ENCODE measurements at regions not wholly inside any gene's neighbourhood (a gene's known extent, or its start where the extent isn't known, plus 50 kb on each side); places are given as distances from the start of the nearest gene placed in this dataset.

DNA sequence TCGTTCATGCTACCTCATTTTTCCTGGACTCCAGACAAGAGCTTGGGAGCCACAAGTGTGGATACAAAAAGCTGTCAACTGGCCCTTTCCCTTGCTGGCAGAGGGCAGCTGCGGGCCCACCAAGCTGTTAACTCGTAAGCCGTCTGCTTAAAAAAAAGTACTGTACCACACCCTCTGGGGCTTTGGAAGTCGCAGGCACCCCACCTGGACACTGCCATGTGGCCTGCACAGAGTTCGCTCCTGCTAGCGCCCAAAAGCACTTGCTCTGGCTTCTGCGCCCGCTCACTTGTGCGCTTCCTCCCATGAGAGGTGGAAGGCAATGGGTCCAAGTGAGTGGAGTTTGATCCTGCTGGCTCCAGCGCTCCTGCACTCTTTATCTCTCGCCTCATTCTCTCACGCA, 476.4 kb upstream of the FSTL5 start:
- Histone ChIP-seq H3F3A (replicated peaks; ENCODE audit: low read depth) (no peaks in the 10 kb centered on the region), H3K79me2 (replicated peaks; ENCODE audit: insufficient read depth) (no peaks in the 10 kb centered on the region), H3K4me2 (no peak overlapping the region), H3K4me3 (no peak overlapping the region), H3K4me1 (ENCODE audit: insufficient read depth) (no peaks in the 10 kb centered on the region), H3K36me3 (ENCODE audit: insufficient read depth) (no peaks in the 10 kb centered on the region), H2AFZ (0 out of 2 replicates have a peak overlapping the region, but pooled peaks have one; percentile 15), H3K9me2 (ENCODE audit: insufficient read depth) (0 out of 2 replicates have a peak, but pooled peaks cover 2% of the 10 kb centered on the region), H3K27ac (ENCODE audit: low read depth) (no peak overlapping the region), H4K20me1 (replicated peaks; ENCODE audit: insufficient read depth) (no peaks in the 10 kb centered on the region), H3K27me3 (ENCODE audit: insufficient read depth) (no peaks in the 10 kb centered on the region)
- no peak for ATAC-seq
- H3K4me1 Mint-ChIP-seq, result no peaks in the 10 kb centered on the region; the same call in 2 of the 3 replicates
- no peak overlapping the region for H3K4me3 Mint-ChIP-seq
- peaks cover 3% of the 10 kb centered on the region for H3K27me3 Mint-ChIP-seq (ENCODE audit: insufficient read depth, low read depth, poor library complexity)
- H3K27ac Mint-ChIP-seq, result no peak overlapping the region
- TF ChIP-seq ZNF331 (CRISPR knock-in tag; IDR thresholded peaks at IDR 0.05; ENCODE audit: low read depth) (no peak), CREB1 (CRISPR knock-in tag; IDR thresholded peaks at IDR 0.05; ENCODE audit: low read depth) (no peak), JUNB (IDR thresholded peaks at IDR 0.05; ENCODE audit: unreplicated experiment) (no peak), POLR2AphosphoS5 (IDR thresholded peaks at IDR 0.05; ENCODE audit: low read depth) (no peak), EZH2phosphoT487 (IDR thresholded peaks at IDR 0.05; ENCODE audit: unreplicated experiment) (no peak), STAT1 (IDR thresholded peaks at IDR 0.05; ENCODE audit: unreplicated experiment) (no peak), EZH2 (IDR thresholded peaks at IDR 0.05; ENCODE audit: low read depth, unreplicated experiment) (no peak), ZNF114 (CRISPR knock-in tag; IDR thresholded peaks at IDR 0.05) (no peak), NANOG (IDR thresholded peaks at IDR 0.05; ENCODE audit: borderline replicate concordance) (no peak)
- TF ChIP-seq, protein P1, sequence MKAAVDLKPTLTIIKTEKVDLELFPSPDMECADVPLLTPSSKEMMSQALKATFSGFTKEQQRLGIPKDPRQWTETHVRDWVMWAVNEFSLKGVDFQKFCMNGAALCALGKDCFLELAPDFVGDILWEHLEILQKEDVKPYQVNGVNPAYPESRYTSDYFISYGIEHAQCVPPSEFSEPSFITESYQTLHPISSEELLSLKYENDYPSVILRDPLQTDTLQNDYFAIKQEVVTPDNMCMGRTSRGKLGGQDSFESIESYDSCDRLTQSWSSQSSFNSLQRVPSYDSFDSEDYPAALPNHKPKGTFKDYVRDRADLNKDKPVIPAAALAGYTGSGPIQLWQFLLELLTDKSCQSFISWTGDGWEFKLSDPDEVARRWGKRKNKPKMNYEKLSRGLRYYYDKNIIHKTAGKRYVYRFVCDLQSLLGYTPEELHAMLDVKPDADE (IDR thresholded peaks at IDR 0.05), result no peak
- TF ChIP-seq, protein P2, sequence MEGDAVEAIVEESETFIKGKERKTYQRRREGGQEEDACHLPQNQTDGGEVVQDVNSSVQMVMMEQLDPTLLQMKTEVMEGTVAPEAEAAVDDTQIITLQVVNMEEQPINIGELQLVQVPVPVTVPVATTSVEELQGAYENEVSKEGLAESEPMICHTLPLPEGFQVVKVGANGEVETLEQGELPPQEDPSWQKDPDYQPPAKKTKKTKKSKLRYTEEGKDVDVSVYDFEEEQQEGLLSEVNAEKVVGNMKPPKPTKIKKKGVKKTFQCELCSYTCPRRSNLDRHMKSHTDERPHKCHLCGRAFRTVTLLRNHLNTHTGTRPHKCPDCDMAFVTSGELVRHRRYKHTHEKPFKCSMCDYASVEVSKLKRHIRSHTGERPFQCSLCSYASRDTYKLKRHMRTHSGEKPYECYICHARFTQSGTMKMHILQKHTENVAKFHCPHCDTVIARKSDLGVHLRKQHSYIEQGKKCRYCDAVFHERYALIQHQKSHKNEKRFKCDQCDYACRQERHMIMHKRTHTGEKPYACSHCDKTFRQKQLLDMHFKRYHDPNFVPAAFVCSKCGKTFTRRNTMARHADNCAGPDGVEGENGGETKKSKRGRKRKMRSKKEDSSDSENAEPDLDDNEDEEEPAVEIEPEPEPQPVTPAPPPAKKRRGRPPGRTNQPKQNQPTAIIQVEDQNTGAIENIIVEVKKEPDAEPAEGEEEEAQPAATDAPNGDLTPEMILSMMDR (conservative IDR thresholded peaks at IDR 0.05; ENCODE audit: low read depth in 2 of 2), result no peak
- TF ChIP-seq, protein P3, sequence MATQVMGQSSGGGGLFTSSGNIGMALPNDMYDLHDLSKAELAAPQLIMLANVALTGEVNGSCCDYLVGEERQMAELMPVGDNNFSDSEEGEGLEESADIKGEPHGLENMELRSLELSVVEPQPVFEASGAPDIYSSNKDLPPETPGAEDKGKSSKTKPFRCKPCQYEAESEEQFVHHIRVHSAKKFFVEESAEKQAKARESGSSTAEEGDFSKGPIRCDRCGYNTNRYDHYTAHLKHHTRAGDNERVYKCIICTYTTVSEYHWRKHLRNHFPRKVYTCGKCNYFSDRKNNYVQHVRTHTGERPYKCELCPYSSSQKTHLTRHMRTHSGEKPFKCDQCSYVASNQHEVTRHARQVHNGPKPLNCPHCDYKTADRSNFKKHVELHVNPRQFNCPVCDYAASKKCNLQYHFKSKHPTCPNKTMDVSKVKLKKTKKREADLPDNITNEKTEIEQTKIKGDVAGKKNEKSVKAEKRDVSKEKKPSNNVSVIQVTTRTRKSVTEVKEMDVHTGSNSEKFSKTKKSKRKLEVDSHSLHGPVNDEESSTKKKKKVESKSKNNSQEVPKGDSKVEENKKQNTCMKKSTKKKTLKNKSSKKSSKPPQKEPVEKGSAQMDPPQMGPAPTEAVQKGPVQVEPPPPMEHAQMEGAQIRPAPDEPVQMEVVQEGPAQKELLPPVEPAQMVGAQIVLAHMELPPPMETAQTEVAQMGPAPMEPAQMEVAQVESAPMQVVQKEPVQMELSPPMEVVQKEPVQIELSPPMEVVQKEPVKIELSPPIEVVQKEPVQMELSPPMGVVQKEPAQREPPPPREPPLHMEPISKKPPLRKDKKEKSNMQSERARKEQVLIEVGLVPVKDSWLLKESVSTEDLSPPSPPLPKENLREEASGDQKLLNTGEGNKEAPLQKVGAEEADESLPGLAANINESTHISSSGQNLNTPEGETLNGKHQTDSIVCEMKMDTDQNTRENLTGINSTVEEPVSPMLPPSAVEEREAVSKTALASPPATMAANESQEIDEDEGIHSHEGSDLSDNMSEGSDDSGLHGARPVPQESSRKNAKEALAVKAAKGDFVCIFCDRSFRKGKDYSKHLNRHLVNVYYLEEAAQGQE (IDR thresholded peaks at IDR 0.05; ENCODE audit: unreplicated experiment), result no peak
- TF ChIP-seq, protein P4, sequence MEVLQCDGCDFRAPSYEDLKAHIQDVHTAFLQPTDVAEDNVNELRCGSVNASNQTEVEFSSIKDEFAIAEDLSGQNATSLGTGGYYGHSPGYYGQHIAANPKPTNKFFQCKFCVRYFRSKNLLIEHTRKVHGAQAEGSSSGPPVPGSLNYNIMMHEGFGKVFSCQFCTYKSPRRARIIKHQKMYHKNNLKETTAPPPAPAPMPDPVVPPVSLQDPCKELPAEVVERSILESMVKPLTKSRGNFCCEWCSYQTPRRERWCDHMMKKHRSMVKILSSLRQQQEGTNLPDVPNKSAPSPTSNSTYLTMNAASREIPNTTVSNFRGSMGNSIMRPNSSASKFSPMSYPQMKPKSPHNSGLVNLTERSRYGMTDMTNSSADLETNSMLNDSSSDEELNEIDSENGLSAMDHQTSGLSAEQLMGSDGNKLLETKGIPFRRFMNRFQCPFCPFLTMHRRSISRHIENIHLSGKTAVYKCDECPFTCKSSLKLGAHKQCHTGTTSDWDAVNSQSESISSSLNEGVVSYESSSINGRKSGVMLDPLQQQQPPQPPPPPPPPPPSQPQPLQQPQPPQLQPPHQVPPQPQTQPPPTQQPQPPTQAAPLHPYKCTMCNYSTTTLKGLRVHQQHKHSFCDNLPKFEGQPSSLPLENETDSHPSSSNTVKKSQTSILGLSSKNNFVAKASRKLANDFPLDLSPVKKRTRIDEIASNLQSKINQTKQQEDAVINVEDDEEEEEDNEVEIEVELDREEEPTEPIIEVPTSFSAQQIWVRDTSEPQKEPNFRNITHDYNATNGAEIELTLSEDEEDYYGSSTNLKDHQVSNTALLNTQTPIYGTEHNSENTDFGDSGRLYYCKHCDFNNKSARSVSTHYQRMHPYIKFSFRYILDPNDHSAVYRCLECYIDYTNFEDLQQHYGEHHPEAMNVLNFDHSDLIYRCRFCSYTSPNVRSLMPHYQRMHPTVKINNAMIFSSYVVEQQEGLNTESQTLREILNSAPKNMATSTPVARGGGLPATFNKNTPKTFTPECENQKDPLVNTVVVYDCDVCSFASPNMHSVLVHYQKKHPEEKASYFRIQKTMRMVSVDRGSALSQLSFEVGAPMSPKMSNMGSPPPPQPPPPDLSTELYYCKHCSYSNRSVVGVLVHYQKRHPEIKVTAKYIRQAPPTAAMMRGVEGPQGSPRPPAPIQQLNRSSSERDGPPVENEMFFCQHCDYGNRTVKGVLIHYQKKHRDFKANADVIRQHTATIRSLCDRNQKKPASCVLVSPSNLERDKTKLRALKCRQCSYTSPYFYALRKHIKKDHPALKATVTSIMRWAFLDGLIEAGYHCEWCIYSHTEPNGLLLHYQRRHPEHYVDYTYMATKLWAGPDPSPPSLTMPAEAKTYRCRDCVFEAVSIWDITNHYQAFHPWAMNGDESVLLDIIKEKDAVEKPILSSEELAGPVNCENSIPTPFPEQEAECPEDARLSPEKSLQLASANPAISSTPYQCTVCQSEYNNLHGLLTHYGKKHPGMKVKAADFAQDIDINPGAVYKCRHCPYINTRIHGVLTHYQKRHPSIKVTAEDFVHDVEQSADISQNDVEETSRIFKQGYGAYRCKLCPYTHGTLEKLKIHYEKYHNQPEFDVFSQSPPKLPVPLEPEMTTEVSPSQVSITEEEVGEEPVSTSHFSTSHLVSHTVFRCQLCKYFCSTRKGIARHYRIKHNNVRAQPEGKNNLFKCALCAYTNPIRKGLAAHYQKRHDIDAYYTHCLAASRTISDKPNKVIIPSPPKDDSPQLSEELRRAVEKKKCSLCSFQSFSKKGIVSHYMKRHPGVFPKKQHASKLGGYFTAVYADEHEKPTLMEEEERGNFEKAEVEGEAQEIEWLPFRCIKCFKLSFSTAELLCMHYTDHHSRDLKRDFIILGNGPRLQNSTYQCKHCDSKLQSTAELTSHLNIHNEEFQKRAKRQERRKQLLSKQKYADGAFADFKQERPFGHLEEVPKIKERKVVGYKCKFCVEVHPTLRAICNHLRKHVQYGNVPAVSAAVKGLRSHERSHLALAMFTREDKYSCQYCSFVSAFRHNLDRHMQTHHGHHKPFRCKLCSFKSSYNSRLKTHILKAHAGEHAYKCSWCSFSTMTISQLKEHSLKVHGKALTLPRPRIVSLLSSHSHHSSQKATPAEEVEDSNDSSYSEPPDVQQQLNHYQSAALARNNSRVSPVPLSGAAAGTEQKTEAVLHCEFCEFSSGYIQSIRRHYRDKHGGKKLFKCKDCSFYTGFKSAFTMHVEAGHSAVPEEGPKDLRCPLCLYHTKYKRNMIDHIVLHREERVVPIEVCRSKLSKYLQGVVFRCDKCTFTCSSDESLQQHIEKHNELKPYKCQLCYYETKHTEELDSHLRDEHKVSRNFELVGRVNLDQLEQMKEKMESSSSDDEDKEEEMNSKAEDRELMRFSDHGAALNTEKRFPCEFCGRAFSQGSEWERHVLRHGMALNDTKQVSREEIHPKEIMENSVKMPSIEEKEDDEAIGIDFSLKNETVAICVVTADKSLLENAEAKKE (CRISPR knock-in tag; IDR thresholded peaks at IDR 0.05), result no peak
- no peaks in the 10 kb centered on the region for H3K9me3 Mint-ChIP-seq
- no peak for DNase-seq (ENCODE audit: low spot score)
- H3K36me3 Mint-ChIP-seq (ENCODE audit: low read depth), result no peaks in the 10 kb centered on the region
